ENCODE measurements at regions not wholly inside any gene's neighbourhood (a gene's known extent, or its start where the extent isn't known, plus 50 kb on each side); places are given as distances from the start of the nearest gene placed in this dataset.

DNA sequence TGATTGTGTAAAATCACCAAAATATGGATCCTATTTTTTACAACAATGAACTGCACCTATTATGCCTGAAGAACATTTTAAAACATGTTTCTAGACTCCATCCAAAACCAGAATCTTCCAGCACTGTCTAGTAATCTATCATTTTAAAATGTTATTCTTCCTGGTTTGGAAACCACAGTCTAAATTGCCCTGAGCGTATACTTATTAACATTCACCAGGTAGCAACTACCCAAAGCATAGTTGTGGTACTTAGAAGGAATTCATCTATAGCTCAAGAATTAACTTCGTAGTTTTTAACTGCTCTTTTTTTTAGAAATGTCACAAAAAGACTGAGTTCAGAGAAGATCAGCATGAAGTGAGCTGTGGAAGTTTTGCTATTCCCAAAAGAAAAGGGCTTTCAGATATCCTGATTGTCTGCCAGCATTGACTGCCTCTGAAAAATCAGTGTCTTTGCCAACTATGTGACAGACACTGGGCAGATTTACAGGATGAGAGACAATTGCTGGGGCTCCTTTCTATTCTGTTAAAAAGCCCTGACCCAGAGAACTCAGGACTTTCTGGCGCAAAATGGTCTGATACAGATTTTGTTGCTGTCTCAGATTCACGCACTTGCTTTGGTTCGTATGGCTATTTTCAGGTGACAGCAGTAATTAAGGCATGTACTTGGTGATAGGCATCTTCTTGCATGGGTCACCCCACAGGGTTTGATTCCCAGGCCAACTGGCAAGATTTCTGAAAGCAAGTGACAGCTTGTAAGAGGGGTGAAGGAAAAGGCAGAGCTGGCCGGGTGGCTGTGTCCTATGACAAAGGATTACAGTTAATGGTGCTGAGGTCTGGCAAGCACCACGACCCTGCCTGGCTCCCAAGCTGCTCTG lies 152.5 kb upstream of the RAI14 start:
- no peak for DNase-seq (ENCODE audit: insufficient read length, low spot score)
- TF ChIP-seq, protein P1, sequence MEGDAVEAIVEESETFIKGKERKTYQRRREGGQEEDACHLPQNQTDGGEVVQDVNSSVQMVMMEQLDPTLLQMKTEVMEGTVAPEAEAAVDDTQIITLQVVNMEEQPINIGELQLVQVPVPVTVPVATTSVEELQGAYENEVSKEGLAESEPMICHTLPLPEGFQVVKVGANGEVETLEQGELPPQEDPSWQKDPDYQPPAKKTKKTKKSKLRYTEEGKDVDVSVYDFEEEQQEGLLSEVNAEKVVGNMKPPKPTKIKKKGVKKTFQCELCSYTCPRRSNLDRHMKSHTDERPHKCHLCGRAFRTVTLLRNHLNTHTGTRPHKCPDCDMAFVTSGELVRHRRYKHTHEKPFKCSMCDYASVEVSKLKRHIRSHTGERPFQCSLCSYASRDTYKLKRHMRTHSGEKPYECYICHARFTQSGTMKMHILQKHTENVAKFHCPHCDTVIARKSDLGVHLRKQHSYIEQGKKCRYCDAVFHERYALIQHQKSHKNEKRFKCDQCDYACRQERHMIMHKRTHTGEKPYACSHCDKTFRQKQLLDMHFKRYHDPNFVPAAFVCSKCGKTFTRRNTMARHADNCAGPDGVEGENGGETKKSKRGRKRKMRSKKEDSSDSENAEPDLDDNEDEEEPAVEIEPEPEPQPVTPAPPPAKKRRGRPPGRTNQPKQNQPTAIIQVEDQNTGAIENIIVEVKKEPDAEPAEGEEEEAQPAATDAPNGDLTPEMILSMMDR (IDR thresholded peaks at IDR 0.05; ENCODE audit: insufficient read depth, missing control alignments): no peak
- no peak for FAIRE-seq

DNA sequence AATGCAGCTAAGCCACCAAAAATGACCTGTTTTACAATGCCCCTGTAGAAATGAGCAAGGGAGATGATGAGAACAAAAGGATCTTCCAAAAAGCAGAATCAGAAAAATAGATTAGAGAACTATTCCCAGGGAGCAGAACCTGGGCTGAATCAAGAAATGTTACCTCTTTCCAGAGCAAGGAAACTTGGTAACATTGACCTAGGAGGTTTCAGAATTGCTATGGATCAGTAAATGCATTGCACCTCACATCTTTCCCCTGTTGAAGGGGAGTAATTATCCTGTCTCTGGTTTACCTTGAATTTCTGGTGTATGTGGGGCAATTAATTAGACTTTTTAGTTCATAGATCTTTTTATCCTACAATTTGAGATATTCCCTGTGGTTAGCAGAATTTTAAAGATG lies 151.2 kb upstream of the RAI14 start:
- FAIRE-seq: no peak
- DNase-seq (ENCODE audit: insufficient read length, low spot score): no peak
- TF ChIP-seq, protein P1 (IDR thresholded peaks at IDR 0.05; ENCODE audit: insufficient read depth, missing control alignments): no peak

DNA sequence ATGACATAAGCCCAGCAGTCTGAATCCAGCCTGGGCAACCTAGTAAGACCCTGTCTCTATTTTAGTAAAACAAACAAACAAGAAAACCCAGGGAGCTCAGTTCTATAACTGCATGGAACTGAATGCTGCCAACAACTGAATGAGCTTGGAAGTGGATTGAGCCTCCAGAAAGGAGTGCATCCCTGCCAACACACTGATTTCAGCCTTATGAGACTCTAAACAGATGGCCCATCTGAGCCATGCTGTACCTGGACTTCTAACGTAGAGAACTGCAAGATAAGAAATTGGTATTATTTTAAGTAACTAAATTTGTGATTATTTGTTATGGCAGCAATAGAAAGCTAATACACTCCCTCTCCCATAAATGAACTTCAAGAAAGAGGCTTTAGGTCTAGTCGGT lies 150.4 kb upstream of the RAI14 start:
- no peak for FAIRE-seq
- DNase-seq (ENCODE audit: insufficient read length, low spot score): no peak
- TF ChIP-seq, protein P1 (IDR thresholded peaks at IDR 0.05; ENCODE audit: insufficient read depth, missing control alignments): no peak

DNA sequence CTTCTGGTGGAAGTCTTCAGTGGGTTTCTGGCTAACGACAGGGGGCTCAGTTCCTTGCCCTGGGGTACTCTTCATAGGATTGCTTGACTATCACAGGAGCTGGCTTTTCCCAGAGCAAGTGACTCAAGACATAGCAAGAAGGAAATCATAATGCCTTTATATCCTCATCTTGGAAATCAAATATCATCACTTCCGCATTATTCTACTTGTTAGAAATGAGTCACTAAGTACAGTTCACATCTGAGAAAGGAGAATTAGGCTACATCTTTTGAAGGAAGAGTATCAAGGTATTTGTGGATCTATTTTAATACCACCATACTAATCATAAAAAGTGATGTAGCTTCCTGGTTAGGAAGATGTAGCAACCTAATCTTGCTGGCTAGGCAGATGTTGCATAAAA lies 148.2 kb upstream of the RAI14 start:
- DNase-seq (ENCODE audit: insufficient read length, low spot score) (no peak), FAIRE-seq (no peak)
- TF ChIP-seq, protein P1 (IDR thresholded peaks at IDR 0.05; ENCODE audit: insufficient read depth, missing control alignments): no peak

DNA sequence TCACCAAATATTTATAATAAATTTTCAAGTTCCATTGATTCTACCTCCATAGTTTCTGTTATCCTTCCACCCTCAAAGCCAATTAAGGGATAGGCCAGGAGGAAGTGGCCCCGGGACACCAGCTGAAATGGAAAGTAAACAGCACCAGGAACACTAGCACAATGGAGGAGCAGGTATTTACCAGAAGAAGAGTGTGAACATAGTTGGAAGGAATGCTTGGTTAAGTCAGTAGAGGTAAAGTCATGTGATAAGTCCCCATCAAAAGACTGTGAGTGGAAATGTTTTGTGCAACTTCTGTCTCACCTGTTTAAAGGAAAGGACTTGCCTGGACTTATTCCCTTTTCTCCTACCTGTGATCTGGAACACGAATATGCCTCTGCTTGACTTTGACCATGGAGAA lies 146.7 kb upstream of the RAI14 start:
- TF ChIP-seq, protein P1 (IDR thresholded peaks at IDR 0.05; ENCODE audit: insufficient read depth, missing control alignments): no peak
- DNase-seq (ENCODE audit: insufficient read length, low spot score) (no peak), FAIRE-seq (no peak)

DNA sequence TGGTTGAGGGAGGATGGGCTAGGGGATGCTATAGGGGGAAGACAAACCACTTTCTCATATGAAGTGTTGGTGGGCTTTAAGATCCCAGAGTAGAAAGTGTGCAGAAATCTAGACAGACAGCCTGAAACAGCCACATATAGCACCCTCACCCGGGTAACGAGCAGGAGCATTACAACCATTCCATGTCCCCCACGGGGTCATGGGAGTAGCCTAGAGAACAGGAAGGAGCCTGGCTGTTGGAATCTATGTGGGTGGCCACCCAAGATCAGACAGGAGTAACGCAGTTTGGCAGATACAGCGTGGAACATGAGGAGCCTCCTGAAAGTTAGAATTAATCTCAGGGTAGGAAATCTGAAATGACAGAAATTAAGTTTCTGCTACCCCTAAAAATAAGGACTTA lies 146.1 kb upstream of the RAI14 start:
- FAIRE-seq: no peak
- DNase-seq (ENCODE audit: insufficient read length, low spot score): no peak
- TF ChIP-seq, protein P1 (IDR thresholded peaks at IDR 0.05; ENCODE audit: insufficient read depth, missing control alignments): no peak

DNA sequence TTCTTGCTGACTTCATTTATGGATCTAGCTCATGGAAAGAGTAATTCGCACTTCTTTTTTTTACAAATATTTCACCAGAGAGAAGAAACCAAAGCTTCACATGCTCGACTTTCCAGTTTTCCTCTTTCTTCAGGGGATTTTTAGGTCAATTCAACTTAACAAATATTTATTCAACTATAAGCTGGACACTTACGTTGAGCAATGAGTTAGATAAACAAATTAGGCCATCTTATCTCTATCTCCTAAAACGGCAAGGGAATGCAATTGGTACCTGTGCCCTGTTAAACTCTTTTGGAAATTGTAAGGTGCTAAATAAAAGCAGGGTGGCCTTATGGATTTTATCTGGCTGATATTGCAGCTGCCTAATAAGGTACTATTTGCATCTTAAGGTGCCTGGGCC lies 145.1 kb upstream of the RAI14 start:
- TF ChIP-seq, protein P1 (IDR thresholded peaks at IDR 0.05; ENCODE audit: insufficient read depth, missing control alignments): no peak
- no peak for FAIRE-seq
- no peak for DNase-seq (ENCODE audit: insufficient read length, low spot score)
